ENCODE measurements at regions not wholly inside any gene's neighbourhood (a gene's known extent, or its start where the extent isn't known, plus 50 kb on each side); places are given as distances from the start of the nearest gene placed in this dataset.

- no peak for TF ChIP-seq CTCF (IDR thresholded peaks at IDR 0.05; ENCODE audit: low read length, missing control alignments)
- DNase-seq (ENCODE audit: low read depth) = no peak
- no peak overlapping the region for H3K4me3 ChIP-seq (replicated peaks; ENCODE audit: low read depth, low read length)
These were observed 218.0 kb downstream of the TMEM38B start for GRCh38 chr9:105912157-105912862.

GRCh38 chr9:105912863-105913516 lies 218.6 kb downstream of the TMEM38B start:
- TF ChIP-seq CTCF (IDR thresholded peaks at IDR 0.05; ENCODE audit: low read length, missing control alignments) = no peak
- H3K4me3 ChIP-seq (replicated peaks; ENCODE audit: low read depth, low read length) = no peak overlapping the region
- no peak for DNase-seq (ENCODE audit: low read depth)

GRCh38 chr9:105921057-105921726 lies 226.9 kb downstream of the TMEM38B start:
- no peak for DNase-seq (ENCODE audit: low read depth)
- TF ChIP-seq CTCF (IDR thresholded peaks at IDR 0.05; ENCODE audit: low read length, missing control alignments) = no peak

GRCh38 chr9:105928416-105928815 lies 234.1 kb downstream of the TMEM38B start:
- no peak overlapping the region for H3K4me3 ChIP-seq (replicated peaks; ENCODE audit: low read depth, low read length)
- TF ChIP-seq CTCF (IDR thresholded peaks at IDR 0.05; ENCODE audit: low read length, missing control alignments) = no peak
- no peak for DNase-seq (ENCODE audit: low read depth)

More at GRCh38 chr9:105921057-105921726, 226.9 kb downstream of the TMEM38B start:
- H3K4me3 ChIP-seq (replicated peaks; ENCODE audit: low read depth, low read length) = no peak overlapping the region

GRCh38 chr9:105930011-105930627 lies 235.8 kb downstream of the TMEM38B start:
- H3K4me3 ChIP-seq (replicated peaks; ENCODE audit: low read depth, low read length) = no peak overlapping the region
- TF ChIP-seq CTCF (IDR thresholded peaks at IDR 0.05; ENCODE audit: low read length, missing control alignments) = no peak
- no peak for DNase-seq (ENCODE audit: low read depth)

GRCh38 chr9:105932276-105932675 lies 237.9 kb downstream of the TMEM38B start:
- no peak overlapping the region for H3K4me3 ChIP-seq (replicated peaks; ENCODE audit: low read depth, low read length)
- TF ChIP-seq CTCF (IDR thresholded peaks at IDR 0.05; ENCODE audit: low read length, missing control alignments) = no peak
- DNase-seq (ENCODE audit: low read depth) = no peak

Measured in fibroblast of pulmonary artery (primary cell).